ENCODE measurements at regions not wholly inside any gene's neighbourhood (a gene's known extent, or its start where the extent isn't known, plus 50 kb on each side); places are given as distances from the start of the nearest gene placed in this dataset.
"Not testable (repeated sequence)": the region's sequence is repeated elsewhere in the genome, so short reads cannot be mapped to it uniquely, and the experiment has no call there.

DNA sequence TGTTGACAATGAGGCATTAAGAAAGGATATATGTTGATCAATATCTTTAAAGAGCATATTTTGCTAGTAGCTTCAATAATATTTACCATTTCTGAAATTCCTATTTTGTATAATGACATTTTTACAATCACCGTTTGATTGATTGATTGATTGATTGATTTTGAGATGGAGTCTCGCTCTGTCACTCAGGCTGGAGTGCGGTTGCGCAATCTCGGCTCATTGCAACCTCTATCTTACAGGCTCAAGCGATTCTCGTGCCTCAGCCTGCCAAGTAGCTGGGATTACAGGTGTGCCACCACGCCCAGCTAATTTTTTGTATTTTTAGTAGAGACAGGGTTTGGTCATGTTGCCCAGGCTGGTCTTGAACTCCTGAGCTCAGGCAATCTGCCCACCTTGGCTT lies 150.9 kb upstream of the TEX13D start:
- DNase-seq = not testable (repeated sequence)

DNA sequence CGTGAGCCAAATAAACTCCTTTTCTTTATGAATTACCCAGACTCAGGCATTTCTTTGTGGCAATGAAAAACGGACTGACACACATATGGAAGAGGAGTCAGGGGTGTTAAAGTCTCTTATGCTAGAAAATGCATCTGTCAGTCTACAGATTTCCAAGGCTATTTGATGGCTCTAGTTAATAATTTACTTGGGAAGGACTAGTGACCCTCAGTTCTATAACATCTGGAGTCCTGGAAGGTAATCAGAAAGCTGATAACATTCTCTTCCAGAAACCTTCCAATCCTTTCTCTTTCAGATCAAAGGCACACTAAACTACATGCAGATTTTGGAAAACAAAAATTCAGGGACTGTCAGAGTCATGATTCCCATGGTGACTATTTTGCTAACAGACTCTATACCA lies 142.0 kb upstream of the TEX13D start:
- DNase-seq = no peak

DNA sequence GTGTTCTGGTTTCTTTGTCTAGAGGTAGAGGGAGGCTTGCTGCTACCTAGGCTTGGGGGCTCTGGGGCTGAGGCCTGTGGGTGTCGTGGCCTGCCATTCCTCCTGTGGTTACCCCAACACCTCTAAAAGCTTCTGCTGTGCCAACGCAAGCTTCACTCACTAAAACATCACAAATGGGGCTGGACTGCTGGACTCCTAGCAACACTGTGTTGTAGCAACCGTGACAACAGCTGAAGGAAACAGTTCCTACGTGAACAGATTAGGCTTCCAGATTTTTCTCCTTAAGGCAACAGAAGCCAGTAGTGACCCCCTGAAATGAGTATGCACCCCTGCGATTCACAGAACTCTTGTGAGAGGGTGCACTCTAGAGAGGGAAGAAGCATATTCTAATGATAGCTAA lies 138.3 kb upstream of the TEX13D start:
- DNase-seq = no peak

DNA sequence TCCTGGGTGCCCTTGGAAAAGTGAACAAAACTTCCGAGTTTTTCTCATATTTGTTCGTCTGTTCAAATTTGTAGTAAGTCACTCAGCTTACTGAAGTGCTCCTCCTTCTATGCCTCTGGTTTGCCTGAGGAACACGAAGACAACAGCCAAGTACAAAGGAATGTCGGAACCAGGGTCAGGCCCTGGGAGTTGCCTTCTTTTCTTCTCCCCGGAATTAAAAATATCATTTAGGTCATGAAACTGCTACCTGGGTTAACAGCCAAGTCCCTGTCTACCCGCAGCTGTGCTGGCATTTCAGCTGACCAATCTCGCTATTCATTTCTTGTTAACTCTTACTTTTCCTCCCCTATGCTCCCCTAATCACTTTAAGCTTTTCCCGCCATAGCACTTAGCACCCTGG lies 137.6 kb upstream of the TEX13D start:
- no peak for DNase-seq

DNA sequence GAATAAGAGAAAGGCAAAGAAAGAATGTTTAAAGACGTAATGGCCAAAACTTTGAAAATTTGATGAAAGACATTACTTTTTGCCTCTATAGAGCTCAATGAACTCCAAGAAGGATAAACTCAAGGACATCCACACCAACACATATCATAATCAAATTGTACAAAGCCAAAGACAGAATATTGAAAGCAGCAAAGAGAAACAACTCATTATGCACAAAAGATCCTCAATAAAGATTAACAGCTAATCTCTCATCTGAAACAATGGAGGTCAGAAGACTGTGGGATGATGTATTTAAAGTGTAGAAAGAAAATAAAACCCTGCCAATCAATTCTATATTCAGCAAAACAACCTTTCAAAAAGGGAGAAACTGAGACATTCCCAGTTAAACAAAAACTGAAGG lies 129.1 kb upstream of the TEX13D start:
- no peak for DNase-seq

DNA sequence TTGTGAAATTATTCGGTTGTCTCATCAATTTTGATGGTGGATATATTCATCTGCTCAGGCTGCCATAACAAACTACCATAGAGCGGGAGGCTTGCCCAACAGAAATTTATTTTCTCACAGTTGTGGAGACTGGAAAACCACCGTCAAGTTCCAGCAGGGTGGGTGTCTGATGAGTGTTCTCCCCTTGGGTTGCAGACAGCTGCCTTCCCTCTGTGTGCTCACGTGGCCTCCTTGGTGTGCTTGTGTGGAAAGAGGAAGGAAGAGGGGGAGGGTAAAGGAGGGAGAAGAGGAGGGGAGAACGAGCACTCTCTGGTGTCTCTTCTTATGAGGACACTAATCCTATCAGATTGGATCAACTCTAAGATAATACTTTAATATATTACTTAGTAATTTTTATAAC lies 123.8 kb upstream of the TEX13D start:
- DNase-seq = peak in 5 of 51 donors; percentile 0 to 3 (median 1)

DNA sequence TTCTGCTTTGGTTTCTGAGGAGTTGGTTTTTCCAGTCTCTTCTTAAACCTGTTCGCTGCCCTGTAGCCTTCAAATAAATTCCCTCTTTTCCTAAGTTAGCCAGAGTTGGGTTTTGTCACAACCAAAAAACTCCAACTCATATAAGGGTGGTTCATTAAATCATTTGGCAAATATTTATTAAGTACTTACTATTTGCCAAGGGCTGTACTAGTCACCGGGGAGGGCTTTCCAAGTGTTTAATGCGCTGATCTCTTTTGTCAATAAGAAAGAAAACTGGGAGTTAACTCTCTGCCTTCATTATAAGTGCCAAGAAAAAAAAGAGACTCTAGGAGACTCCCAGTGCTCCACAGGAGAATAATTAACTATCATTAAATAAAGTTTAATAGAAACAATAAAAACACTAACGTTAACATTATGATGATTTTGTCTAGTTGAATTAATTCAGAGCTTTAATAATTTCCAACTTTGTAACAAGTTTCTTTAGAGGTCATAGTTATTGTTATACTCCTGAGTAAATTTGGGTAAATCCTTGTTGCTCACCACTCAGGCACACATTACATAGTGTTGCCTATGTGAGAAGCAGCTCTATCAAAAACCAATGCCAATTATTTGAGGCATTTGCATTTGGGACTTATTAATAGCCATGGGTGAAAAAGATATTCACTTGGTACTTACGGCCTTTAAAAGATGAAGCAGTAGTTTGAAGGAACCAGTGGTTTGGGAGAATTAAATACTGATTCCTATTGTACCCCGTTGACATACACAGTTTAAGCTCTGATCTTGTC lies 122.5 kb upstream of the TEX13D start:
- DNase-seq = no peak

DNA sequence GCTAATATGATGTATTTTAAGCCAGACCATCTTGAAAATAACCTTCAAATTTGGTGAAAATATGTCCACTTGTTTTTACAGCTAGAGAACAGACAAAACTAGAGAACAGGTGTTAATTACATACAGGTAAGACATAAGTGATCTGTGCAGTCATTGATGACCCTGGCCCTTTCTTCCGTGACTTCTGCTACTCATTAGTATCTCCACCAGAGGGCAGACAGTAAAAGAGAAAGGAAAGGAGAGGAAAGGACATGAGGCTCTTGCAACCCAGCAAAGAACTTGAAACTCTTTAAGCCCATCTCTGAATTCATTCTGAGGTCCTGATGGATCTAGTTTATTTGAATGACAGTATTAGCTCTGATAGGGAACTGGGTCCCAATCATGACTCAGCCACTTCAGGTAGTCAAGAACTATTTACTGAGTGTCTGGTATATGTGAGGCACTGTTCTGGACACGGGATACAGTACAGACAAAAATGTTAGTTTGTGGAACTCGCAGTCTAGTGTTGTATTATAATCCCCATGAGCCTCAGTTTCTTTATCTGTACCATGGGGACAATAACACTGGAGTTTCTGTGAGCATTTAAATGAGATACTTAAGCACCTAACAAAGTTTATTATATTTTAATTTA lies 121.0 kb upstream of the TEX13D start:
- DNase-seq = peak in 2 of 51 donors; percentile 1 to 25

DNA sequence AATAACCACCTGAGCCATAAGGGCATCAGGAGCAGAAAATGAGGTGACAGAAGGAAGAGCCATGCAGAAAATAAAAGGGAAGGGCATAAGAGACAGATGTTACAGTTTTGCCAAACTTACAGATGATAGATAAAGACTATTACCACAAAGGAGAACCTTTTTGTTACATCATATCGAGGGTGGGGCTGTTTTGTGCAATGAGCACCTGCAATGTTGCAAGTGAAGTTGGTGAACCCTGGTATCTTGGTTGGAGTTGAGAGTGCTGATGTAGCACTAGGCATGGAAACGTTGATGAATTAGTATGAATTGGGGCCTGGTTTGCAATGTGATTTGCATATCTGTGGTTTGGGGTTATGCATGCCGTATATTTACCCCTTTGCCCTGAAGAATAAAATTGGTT lies 119.8 kb upstream of the TEX13D start:
- no peak for DNase-seq

DNA sequence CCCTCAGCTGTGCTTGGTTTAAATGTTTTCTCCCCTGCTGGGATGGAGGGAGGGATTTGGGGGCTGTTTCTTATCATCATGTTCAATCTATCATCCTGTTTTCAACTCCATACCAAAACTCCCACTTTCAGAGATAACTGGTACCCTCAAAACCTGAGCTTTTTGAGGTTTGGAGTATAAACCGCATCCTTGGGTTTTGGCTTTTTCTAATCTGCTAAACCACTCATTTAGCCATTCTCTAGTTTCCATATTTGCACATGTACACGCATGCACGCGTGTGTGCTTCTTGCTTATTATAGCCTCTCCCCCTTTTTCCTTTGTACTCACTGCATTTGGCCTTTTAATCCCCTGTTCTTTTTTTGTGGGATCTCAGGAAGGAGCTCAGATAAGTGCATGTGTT lies 116.7 kb upstream of the TEX13D start:
- no peak for DNase-seq

DNA sequence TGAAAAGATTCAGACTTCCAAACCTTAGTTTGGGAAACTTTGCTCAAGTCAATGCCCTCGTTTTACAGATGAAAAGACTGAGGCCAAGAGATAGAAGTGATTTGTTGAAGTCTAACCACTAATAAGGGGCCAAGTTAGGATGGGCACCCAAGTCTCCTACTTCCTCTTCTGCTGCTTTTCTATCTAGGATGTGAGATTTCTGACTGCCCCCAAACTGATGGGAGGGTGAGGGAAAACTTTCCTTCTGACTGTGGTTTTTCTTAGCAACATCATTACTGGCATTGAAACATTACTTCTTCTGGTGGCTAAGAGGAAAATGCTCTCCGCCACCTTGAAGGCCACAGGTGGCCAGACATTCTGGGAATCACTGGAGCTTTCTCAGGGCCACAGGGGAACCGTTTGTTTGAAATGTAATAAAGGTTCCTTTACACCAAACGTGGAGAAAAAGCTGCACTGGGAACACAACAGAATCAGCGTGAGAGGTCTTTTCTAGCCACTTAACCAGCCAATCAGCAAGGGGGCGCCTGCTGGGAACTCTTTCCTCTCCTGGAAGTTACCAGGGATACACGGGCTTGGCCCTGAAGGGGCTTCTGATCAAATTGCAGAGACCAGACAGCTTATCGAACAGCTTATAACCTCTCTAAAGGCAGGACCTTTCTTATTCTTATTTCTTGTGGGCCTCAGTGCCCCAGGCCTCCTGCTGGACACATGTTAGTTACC lies 115.9 kb upstream of the TEX13D start:
- no peak for DNase-seq

DNA sequence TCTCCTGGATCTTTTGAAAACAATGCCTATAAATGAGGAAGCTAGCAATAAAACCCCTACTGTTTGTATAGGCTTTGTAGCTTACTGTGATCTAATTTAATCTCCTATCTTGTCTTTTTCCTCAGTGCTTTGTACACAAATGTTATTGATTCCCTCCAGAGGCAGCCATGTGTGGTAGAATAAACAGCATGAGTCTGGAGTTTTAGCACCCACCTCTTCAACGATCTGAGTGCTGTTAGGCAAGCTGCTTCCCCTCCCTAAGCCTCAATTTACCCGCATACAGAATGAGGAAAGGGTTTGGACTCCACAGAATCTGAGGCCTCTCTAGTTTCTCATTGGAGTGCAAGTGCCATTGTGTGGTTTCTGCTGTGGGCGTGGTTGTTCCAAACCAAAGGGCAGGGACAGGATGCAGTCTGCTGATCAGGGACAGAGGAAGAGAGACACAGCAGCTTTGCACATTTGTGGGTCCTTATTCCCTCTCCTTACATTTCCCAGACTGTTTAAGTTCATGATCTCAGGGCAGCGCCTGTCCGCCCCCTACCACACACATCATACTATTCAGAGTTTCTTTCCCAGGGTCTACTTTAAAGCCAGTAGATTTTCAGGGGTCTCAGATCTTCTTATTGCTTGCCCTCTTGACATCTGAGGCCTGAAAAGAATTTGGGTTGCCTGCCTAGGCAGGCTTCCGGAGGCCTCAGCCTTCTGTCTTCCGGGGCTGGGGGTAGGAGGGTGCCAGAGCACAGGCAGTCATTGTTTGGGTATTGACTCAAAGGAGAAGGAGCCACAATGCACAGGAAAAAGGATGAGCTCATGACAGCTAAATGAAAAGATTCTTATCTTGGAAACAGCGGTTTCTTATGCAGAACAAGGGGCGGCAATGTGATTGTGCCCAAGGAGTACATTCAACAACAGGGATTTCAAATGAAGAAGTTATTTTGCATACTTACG lies 114.9 kb upstream of the TEX13D start:
- DNase-seq = peak in 12 of 51 donors; percentile 0 to 41 (median 4)

DNA sequence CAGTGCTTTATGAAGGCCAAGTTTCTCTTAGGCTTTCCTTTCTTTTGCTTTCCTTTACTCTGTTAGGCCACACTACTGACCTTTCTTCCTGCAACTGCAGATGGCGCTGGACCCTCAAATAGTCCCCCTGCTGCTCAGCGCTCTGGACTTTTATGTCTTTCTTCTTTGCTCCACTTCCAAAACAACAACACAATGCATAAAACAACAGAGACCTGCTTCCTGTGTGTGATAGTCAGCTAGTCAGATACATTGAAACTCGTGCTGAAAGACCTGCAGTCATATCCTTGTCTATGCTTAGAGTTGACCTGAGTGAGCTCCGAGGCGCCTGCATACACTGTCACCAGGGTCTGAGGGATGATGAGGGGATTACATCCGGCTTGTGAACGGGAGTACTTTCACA lies 108.9 kb upstream of the TEX13D start:
- peak in 3 of 51 donors; percentile 1 to 8 (median 4) for DNase-seq

DNA sequence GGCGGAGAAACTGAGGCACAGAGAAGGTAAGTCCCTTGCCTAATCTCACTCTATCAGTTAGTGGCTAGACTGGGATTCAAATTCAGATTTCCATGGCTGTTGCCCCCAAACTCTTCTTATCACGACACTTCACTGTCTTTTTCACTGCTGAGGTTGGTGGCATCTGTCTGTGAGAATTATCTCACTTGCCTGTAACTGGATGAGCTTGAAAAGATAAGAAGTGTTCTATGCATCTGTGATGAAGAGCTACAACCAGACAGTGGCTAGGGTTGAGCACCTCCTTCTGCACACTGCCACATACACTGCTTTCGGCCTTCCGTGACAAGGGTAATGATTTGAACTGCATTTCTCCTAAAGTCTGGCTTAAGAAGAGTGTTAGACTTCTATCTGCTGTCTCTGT lies 107.9 kb upstream of the TEX13D start:
- no peak for DNase-seq

DNA sequence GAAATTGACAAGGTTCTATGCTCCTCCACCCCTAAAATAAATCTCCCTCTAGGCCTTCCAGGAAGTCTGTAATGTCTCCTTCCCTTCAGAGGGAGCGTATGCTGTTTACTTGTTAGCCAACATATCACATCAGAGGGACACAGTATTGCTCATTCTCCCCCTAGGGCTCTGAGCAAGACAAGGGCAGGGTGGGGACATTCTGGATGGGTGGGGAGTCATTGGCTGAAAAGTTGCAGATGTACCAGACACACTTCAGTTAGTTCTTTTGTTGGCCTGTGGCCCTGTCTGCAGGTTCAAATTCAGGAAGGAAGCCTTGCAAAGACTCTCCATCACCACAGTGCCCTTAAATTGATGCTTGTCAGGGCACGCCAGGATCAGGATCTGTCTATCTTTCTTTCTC lies 106.3 kb upstream of the TEX13D start:
- DNase-seq = no peak

DNA sequence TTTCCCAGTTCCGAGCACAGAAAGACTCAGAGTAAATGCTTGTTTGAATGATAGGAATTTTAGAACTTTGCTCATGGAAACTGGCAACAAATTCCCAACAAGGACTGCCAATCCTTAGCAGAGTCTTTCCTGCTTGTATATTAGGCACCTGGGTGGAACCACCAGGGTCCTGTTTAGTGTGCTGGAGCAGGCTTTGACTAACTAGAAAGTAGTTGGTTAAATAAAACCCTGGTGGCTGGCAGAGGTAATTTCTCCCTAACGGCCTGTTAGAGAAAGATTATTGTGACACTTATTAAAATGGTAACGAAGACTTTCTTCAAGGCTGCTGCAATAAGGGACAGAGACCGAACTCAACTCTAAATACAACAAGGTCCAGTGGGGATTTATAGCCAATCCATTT lies 103.6 kb upstream of the TEX13D start:
- no peak for DNase-seq

DNA sequence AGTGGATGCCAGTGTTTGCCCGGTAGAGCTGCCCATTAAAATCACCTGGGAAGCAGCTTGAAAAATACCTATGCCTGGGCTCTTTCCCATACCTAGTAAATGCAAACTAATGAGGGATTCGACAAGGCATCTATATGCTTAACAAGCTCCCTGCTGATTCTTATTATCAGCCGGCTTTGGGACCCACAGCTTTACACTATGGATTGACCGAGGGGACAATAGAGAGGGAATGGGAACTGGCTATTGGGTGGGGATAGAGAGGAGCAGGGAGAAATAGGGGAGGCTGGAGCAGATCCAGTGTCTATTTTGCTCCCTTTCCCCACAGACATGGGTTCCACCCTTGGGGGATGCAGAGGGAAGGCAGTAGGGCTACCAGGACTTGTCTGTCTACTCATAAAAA lies 103.1 kb upstream of the TEX13D start:
- no peak for DNase-seq

DNA sequence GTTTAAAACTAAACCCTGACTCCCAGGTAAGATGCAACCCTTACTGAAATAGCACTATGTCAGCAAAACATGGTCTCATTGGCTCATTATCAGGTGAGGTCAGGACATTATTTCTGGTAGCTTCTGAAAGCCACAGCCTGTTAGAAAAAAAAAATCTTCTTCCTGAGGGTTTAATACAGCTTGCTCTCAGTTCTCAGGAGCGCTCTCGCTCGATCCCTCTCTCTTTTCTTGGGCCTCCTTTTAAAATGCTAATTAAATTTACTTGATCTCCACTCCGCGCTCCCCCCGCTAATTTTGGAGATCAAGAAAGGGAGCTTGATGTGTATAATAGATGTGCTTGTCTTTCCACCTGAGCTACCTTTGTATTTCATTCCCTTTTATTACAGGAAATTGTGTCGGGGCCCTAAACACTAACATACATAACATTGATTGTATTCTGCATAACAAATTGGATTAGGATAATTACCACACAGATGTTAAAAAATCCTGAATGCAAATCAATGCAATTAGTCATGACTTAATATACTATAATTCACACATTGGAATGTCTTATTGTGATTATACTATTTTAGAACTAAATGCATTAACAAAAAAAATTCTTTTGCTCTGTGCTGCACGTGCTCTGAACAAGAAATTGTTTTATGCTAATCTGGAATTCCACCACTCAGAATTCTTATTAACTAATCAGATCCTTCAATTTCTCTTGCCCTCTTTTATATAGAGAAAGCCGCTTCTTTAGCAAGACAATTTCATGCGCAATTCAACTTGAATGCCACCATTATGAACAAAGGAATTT lies 101.6 kb upstream of the TEX13D start:
- DNase-seq = peak in 1 of 51 donors; percentile 24

DNA sequence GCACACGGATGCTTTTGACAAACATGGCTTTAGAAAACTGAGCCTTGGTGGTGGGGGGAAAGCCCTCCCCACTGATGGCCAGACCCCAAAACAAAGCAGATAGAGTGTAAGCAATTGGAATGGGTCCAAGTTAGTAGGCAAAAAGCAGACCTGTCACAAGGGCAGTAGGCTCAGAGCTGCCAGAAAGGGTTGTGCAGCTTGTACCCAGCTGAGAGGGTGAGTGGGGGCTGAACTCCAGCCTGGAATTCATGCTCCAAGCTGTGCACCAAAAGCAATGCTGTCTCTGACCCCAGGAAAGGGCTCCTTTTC lies 101.1 kb upstream of the TEX13D start:
- peak in 9 of 51 donors; percentile 0 to 30 (median 2) for DNase-seq

DNA sequence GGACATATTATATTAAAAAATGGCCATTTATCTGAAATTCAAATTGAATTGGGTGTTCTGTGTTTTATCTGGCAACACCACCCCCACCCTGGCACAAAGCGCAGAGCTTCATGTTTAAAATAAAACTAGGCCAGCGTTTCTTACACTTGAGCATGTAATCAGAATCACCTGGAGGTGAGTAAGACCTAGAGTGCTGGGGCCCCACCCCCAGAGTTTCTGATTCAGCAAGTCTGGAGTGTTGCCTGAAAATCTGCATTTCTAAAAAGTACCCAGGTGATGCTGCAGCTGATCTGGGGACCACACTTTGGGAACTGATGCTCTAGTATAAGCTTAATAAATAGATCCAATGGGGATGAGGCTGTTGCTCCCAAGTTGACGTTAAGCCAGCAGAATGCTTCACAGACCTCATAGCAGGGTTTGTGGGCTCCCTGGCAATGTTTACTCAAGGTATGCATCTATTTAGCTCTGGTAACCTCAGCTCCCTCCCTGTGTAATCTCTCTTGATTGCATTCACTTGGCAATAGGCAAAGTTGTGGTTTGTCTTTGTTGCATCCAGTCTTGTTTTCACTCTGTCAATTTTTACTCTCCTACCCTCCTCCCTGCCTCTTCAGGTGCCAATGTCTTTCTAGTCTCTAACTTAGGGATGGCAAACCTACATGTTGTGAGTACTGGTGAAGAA lies 99.8 kb upstream of the TEX13D start:
- DNase-seq = no peak
